ENCODE measurements at regions not wholly inside any gene's neighbourhood (a gene's known extent, or its start where the extent isn't known, plus 50 kb on each side); places are given as distances from the start of the nearest gene placed in this dataset.

- no peak for DNase-seq
Observed at GRCh38 chr3:139870000-139870675, 64.8 kb upstream of the CLSTN2 start.

GRCh38 chr3:139868773-139869172 is 66.2 kb upstream of the CLSTN2 start:
- no peak for DNase-seq

- DNase-seq = no peak
Observed at GRCh38 chr3:139848660-139849059, 86.3 kb upstream of the CLSTN2 start.

GRCh38 chr3:139846729-139847128 is 88.3 kb upstream of the CLSTN2 start:
- DNase-seq = no peak

GRCh38 chr3:139839659-139840058 is 95.3 kb upstream of the CLSTN2 start:
- DNase-seq = no peak

DNA sequence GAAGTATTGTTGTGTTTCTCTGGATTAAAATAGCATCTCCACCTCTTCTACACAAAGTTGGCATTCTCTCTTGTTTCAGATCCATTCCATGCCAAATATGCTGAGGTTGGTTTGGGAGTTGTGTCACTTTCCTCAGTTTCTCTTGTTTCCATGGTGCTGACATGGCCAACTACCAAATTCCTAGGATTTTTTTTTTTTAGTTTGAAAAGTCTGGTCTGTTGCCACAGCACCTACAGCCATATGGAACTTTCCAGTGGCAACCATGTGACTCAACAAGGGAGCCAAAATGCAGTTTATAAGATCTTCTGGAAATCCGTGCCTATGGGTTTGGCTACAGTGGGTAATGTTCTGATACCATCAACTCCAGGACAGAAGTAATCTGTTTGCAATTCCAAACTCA is 96.0 kb upstream of the CLSTN2 start:
- no peak for DNase-seq

GRCh38 chr3:139838269-139838957 is 96.6 kb upstream of the CLSTN2 start:
- no peak for DNase-seq

DNA sequence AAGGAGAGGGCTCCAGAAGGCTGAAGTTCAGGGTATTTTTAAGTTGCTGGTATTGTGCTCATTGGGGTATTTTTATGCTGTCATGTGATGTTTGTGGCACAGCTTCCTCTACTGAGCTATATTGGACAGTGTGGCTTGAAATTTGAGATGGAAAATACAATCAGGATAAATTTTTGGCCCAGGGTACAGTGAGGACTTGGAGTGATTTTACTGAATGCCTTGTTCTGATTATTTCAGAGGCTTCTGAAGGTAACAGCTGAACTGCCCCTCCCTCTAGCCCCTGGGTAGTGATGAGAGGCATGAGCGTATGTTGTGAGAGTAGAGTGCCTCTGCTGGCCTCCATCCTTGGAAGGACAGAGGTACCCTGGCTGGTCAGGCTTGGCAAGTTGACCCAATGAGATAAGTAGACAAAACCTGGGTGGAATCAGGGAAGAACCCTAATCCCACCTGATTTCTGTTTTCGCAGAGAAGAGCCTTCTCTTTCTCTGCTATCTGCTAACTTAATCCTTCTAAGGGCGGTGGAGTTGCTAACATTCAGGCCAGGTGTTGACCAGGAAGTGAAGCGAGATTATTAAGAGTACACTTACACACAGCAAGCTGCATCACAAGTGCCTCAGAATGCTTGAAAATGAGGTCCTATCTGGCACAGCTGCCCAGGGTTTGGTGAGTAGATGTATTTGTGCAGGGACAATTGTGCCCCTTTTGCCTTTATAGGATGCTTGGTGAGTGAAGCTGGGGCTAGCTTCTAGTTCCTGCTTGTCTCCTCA is 98.1 kb upstream of the CLSTN2 start:
- DNase-seq = no peak

DNA sequence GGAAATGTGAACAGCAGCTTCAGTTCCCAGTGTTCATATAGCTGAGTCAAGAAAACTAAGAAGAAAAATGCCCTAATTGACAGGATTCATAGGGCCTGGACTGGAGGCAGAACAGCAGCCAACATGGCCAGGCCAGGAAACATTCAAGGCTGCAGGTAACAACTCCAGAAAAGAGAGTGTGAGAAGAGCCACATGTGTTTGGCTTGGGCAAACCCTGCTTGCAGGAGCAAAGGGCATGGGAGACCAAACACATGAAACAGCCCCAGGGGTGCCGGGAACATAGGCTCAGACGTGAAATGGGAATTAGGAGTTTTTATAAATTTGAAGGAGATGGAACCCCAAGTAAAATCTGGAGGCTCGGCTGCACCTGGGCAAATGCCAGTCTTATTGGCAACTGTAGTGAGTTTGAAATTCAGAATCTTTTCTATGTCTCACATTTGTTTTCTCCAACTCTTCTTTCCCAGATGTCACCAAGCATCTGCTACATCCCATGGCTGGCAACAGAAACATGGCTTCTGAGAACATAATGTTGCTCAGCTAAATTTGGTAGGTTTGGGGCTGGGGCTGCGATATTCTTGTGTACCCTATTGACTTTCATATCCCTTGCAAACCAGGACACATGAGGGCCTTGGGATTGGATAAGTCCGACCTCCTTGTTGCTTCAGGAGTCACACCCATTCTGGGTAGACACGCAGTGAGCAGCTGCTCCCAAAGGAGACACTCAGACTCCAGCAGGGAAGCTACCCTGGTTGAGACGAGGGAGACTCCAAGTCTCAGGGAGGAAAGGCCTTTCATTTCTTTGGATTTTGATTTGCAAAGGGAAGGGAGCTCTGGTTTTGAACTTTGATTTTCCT is 98.9 kb upstream of the CLSTN2 start:
- no peak for DNase-seq

DNA sequence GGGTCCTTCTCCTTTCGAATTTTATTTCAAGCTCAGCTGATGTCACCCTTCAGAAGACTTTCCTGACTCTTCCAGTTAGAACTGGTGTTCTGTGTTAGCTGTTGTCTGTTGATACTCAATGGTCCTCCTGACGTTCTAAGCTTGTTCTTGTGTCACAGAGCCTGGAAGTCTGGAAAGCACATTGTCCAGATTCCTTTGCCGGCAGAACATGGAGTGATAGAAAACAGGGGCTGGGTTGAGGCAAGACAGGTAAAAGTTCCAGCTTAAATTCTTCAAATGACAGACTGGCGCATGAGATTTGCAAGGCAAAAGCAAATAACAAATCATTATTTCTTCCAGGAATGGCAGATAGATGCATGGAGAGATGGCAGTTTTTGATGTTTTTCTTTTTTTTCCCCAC is 102.0 kb upstream of the CLSTN2 start:
- DNase-seq = no peak

DNA sequence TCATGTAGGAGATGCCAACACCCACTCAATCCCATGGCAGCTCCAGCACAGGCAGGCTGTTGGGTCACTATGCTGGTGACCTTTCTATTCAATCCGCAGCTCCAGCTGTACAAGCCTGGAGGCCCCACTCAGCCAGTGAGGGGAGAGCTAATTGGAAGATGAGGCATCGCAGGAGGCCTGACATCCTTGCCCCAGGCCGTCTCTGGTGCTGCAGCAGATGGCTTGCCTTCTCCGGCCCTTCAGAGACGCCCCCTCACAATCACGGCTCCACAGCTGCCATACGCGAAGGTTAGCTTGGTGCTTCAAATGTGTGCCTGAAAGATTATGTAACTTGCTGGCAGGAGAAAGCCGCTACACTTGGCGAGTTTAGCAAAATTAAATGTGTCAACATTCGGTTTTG is 104.2 kb upstream of the CLSTN2 start:
- DNase-seq = no peak

DNA sequence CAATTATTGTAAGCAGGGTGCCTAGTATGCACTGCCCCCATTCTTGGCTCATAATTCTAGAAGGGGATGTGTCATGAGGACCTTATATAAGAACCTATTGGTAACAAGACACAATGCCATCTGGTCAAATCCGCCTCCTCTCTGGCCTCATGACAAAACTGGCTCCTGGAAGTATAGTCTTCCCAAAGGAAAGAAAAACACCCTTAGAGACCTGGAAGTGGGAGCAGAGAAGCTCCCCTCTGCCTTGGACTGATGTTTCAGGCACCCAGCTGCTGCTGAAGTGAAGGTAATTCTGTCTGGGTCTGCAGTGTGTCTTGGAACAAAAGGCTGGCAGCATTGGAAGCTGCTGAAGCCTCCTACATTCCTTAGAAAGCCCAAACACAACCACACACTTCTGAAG is 107.2 kb upstream of the CLSTN2 start:
- DNase-seq = no peak

GRCh38 chr3:139824864-139825263 is 110.1 kb upstream of the CLSTN2 start:
- DNase-seq = no peak

DNA sequence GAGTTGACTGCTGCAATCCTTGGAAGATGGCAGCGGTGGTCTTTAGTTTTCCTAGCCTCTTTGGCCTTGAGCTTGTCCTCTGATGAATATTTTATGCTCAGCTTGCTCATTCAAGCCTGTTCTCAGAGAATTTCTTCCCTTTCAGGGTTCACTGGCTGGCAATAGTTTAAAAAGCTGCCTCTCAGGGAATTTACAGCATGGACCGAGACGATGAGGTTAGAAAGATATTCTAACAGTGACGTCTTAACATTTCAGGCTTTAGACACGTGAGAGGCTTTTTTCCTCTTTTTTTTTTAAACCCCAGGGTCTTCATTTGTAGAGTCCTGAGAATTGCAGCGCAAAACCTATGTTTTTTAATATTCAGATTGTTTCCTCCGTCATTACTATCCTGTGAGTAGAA is 120.3 kb upstream of the CLSTN2 start:
- no peak for DNase-seq

GRCh38 chr3:139811331-139811730 is 123.7 kb upstream of the CLSTN2 start:
- no peak for DNase-seq

DNA sequence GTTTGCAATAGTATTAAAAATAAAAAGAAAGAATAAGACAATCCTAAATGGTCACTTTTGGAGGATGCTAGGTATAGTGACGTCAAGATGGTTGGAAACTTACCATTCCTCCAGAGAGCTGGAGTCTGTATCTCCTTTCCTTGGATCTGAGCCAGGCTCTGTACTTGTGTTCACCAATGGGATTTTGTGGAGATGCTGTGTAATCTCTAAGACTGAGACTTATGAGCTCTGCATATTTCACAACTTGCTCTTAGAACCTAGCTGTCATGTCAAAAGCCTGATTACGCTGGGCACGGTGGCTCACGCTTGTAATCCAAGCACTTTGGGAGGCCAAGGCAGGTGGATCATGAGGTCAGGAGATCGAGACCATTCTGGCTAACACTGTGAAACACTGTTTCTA is 126.8 kb upstream of the CLSTN2 start:
- no peak for DNase-seq

DNA sequence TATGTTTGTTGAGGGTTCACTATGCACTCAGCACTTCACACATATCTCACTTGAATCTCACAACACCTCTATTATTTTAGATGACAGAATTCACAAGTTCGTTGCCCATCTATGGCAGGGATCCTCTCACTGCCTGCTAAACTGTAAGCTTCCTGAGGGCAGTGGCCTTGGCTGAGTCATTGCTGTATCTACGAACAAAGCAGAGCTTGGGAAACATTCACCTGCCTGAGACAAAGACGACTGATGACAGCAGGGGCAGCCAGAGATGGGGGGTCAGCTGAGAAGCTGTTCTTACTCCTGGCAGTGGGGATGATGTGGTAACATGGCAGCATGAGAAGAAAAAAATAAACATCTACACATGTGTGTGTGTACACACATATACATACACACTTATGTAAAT is 125.5 kb upstream of the NMNAT3 start:
- DNase-seq = no peak

DNA sequence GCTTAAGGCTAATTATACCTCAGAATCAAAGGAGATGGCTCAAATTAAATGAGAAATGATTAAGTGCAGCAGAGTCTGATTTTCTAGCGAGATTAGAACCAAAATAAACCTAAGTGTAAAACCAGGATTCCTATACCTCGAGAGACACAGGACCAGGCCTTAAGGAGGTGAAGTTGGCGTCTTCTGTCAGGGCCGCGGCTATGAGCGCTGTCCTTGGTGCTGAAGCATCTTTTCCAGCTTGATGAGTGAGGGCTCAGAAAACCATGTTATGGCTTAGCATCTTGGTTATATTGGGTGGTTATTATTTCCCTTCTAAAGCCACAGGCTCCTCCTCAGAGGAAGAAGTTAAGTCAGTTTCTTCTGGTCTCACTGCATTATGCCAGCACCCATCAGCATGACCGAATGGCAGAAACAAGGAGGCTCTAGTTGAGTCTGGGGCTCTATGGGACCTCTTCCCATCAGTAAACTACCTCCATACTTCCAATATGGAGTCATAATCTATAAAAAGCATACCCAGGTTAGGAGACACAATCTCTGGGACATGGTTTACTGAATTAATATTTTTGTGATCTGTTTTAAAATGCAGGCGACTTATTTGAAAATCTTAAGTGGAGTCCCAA is 120.1 kb upstream of the NMNAT3 start:
- DNase-seq = peak; percentile 67

DNA sequence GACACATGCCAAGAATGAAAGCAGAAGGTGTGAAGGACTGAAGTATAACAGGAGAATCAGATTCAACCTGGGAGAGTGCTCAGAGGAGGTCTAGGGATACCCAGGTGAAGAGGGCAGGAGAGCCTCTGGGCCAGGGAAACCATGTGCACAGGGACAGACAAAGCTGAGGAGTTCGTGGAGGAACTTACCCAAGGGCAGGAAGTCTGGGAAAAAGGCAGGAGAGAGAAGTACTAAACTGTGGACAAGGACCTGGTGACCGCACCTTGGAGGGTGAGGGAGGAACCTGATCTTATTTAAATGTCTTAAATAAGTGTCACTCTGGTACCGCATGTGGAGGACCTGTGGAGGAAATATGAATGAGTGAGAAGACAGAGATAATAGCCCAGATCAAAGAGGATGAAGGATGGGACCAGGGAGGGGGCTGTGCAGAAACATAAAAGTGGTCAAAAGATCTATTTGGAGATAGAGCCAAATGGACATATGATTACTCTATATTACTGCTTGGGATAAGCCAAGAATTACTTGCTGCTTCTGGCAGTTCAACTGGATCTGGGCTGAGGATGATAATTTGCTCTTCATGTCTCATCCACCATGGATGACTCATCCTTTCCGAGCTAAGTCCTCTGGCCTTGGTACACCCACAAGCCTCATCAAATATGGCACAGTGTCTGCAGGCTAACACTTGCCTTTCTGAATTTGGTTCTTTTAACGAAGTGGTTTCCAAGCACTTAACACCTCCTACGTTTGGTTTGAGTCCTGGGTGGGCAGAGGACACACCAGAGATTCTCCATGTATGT is 116.9 kb upstream of the NMNAT3 start:
- DNase-seq = no peak

DNA sequence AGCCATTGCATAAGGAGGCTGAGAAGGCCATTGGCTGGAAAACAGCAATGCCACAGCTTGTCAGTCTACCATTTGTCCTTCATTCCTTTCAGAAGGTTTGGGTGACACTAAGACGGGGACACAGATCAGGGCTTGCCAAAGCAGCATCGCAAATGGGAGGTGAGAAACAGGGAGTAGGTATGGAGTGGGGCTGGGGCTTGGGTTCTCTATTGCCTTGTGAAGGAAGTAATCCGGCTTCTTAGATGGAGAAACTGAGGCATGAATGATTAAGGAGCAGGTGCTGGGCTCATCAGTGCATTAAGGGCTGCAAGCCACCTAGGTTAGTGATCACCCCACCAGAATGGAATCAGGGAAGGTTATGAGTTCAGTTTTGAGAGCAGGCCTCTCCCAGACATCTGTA is 115.6 kb upstream of the NMNAT3 start:
- DNase-seq = no peak

- no peak for DNase-seq
Observed at GRCh38 chr3:139780593-139780992, 102.8 kb upstream of the NMNAT3 start.

- no peak for DNase-seq
Observed at GRCh38 chr3:139778682-139779233, 101.0 kb upstream of the NMNAT3 start.

Data from hematopoietic multipotent progenitor cell treated with erythropoietin and hydrocortisone succinate and interleukin-3 and kit ligand, for 4 days (in vitro differentiated cells).